HepG2 (cell line): ENCODE measurements at regions not wholly inside any gene's neighbourhood (a gene's known extent, or its start where the extent isn't known, plus 50 kb on each side); places are given as distances from the start of the nearest gene placed in this dataset.
A peak's percentile ranks its signal among the peaks of the same experiment; 100 is the strongest.

Source experiments
- EZH2 ChIP-seq: conservative IDR thresholded peaks from 2 replicates; pipeline ENCODE4 v1.6.1; 2012; ENCODE audit warnings: mild to moderate bottlenecking, low read depth, low read length, moderate library complexity
- GPN1 ChIP-seq: sonication (generic); formaldehyde crosslinking; IDR thresholded peaks from 2 replicates; pipeline ENCODE4 v1.5.1; 2020; ENCODE audit warnings: missing genetic modification reagents, borderline replicate concordance
- IRX3 ChIP-seq: sonication (generic); formaldehyde crosslinking; IDR thresholded peaks from 2 replicates; pipeline ENCODE4 v1.8.1; 2023; ENCODE audit warnings: mild to moderate bottlenecking, low read depth, missing genetic modification reagents, borderline replicate concordance
- MATR3 ChIP-seq: sonication (generic); formaldehyde crosslinking; IDR thresholded peaks from 2 replicates; pipeline ENCODE4 v1.4.0; 2020; ENCODE audit warnings: missing genetic modification reagents
- NRL ChIP-seq: sonication (generic); formaldehyde crosslinking; IDR thresholded peaks from 2 replicates; pipeline ENCODE4 v1.5.0; 2020; ENCODE audit warnings: missing genetic modification reagents, mild to moderate bottlenecking, moderate library complexity, borderline replicate concordance
- PCBP2 ChIP-seq: fragments of 200-400 bp; formaldehyde crosslinking; optimal IDR thresholded peaks from 2 replicates; pipeline ENCODE3; 2018; ENCODE audit warnings: low read length, low read depth; ENCODE audit not compliant: poor library complexity, severe bottlenecking
- SALL2 ChIP-seq: sonication (generic); formaldehyde crosslinking; IDR thresholded peaks from 2 replicates; pipeline ENCODE4 v1.8.1; 2023; ENCODE audit warnings: mild to moderate bottlenecking, missing genetic modification reagents, inconsistent platforms
- SOX13 ChIP-seq, 3 experiments: fragments of 450-650 bp in 1 of 3; sonication (generic) in 1 of 3; formaldehyde crosslinking in 1 of 3; IDR thresholded peaks in 2 of 3; conservative IDR thresholded peaks in 1 of 3; 2 replicates each; pipeline versions ENCODE4 v1.5.0 to v1.6.1; 2016 to 2020; ENCODE audit warnings: antibody characterized with exemption in 1 of 3, mild to moderate bottlenecking in 1 of 3, missing compliant biosample characterization in 1 of 3, missing genetic modification reagents in 1 of 3, moderate library complexity in 1 of 3
- SOX6 ChIP-seq, 2 experiments: fragments of 450-650 bp in 1 of 2; sonication (generic) in 1 of 2; formaldehyde crosslinking in 1 of 2; IDR thresholded peaks; 2 replicates each; pipeline versions ENCODE4 v1.4.0 to v1.6.1; 2017 to 2020; ENCODE audit warnings: antibody characterized with exemption in 1 of 2, mild to moderate bottlenecking in 1 of 2, missing genetic modification reagents in 1 of 2
- ZBTB7B ChIP-seq: sonication (generic); formaldehyde crosslinking; IDR thresholded peaks from 2 replicates; pipeline ENCODE4 v1.4.0; 2020; ENCODE audit warnings: missing genetic modification reagents
- ZNF235 ChIP-seq: sonication (generic); formaldehyde crosslinking; IDR thresholded peaks from 2 replicates; pipeline ENCODE4 v1.8.1; 2023; ENCODE audit warnings: mild to moderate bottlenecking, missing genetic modification reagents, borderline replicate concordance
- ZNF7 ChIP-seq: IDR thresholded peaks from 2 replicates; pipeline ENCODE4 v1.6.1; 2016; ENCODE audit warnings: missing biosample characterization, missing genetic modification reagents
- TF ChIP-seq, protein P1 (sequence below): sonication (generic); formaldehyde crosslinking; conservative IDR thresholded peaks from 2 replicates; pipeline ENCODE4 v1.4.0; 2020; ENCODE audit warnings: missing genetic modification reagents
- TF ChIP-seq, protein P2 (sequence below): sonication (generic); formaldehyde crosslinking; IDR thresholded peaks from 2 replicates; pipeline ENCODE4 v1.4.0; 2020; ENCODE audit warnings: missing genetic modification reagents, mild to moderate bottlenecking, borderline replicate concordance
- TF ChIP-seq, protein P3 (sequence below): sonication (generic); formaldehyde crosslinking; conservative IDR thresholded peaks from 2 replicates; pipeline ENCODE4 v1.8.0; 2022; ENCODE audit warnings: missing genetic modification reagents
- TF ChIP-seq, protein P4 (sequence below): sonication (generic); formaldehyde crosslinking; IDR thresholded peaks from 2 replicates; pipeline ENCODE4 v1.5.1; 2020; ENCODE audit warnings: missing genetic modification reagents, mild to moderate bottlenecking, borderline replicate concordance
- TF ChIP-seq, protein P5 (sequence below): sonication (generic); formaldehyde crosslinking; conservative IDR thresholded peaks from 2 replicates; pipeline ENCODE4 v1.8.0; 2022; ENCODE audit warnings: mild to moderate bottlenecking, moderate library complexity, missing genetic modification reagents

DNA sequence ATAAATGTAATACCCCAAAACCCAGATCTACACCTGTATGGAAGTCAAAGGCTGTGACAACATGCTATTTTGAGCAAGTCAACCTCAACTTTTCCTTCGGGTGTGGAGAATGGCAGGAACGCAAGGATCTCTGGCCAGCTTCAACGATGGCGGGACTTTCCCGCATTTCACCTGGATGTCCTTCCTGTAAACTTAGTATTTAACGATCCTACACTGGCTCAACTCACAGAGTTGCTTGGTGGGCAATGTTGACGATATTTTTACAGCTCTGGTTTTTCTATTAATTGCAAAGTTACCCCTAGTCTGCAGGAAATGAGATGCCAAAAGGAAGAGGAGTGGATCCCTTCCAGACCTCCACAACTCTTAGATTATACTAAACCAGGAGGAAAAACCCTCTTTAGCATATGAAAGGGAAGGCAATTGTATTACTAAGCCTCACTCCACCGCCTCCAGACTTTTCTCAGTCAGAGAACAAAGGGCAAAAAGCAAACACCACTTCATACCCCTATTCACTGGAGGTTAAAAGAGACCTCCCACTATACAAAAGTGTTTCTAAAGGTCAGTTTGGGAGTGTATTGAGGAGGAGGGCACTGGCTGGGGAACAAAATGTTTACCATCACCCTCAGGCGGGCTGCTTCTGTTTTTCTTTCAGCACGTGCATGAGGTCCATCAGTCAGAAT, 56.5 kb upstream of the ACVR1 start (continued):
- TF ChIP-seq, protein P1, sequence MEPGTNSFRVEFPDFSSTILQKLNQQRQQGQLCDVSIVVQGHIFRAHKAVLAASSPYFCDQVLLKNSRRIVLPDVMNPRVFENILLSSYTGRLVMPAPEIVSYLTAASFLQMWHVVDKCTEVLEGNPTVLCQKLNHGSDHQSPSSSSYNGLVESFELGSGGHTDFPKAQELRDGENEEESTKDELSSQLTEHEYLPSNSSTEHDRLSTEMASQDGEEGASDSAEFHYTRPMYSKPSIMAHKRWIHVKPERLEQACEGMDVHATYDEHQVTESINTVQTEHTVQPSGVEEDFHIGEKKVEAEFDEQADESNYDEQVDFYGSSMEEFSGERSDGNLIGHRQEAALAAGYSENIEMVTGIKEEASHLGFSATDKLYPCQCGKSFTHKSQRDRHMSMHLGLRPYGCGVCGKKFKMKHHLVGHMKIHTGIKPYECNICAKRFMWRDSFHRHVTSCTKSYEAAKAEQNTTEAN (CRISPR knock-in tag) = no peak
- TF ChIP-seq ZNF7 (CRISPR knock-in tag) (no peak), SOX13 (IDR thresholded peaks at IDR 0.05) (0 out of 2 replicates have a peak, but pooled peaks have one; percentile 22), SOX13 (CRISPR knock-in tag; conservative IDR thresholded peaks at IDR 0.05 in 1 of 2, IDR thresholded peaks at IDR 0.05 in 1 of 2) (peak in 1 of 2 experiments; percentile 73; a peak in 2 of 4 replicates), MATR3 (CRISPR knock-in tag) (no peak), EZH2 (no peak), ZBTB7B (CRISPR knock-in tag) (no peak), ZNF235 (CRISPR knock-in tag) (no peak), SOX6 (IDR thresholded peaks at IDR 0.05) (no peak), SOX6 (CRISPR knock-in tag; IDR thresholded peaks at IDR 0.05) (peak; percentile 58; the same call in 1 of the 2 replicates), PCBP2 (no peak), NRL (CRISPR knock-in tag) (no peak), IRX3 (CRISPR knock-in tag) (no peak), GPN1 (CRISPR knock-in tag) (no peak), SALL2 (CRISPR knock-in tag) (no peak)
- TF ChIP-seq, protein P2, sequence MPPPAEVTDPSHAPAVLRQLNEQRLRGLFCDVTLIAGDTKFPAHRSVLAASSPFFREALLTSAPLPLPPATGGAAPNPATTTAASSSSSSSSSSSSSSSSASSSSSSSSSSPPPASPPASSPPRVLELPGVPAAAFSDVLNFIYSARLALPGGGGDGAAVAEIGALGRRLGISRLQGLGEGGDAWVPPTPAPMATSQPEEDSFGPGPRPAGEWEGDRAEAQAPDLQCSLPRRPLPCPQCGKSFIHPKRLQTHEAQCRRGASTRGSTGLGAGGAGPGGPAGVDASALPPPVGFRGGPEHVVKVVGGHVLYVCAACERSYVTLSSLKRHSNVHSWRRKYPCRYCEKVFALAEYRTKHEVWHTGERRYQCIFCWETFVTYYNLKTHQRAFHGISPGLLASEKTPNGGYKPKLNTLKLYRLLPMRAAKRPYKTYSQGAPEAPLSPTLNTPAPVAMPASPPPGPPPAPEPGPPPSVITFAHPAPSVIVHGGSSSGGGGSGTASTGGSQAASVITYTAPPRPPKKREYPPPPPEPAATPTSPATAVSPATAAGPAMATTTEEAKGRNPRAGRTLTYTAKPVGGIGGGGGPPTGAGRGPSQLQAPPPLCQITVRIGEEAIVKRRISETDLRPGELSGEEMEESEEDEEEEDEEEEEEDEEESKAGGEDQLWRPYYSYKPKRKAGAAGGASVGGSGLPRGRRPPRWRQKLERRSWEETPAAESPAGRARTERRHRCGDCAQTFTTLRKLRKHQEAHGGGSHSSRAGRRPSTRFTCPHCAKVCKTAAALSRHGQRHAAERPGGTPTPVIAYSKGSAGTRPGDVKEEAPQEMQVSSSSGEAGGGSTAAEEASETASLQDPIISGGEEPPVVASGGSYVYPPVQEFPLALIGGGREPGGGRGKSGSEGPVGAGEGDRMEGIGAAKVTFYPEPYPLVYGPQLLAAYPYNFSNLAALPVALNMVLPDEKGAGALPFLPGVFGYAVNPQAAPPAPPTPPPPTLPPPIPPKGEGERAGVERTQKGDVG (CRISPR knock-in tag) = no peak
- TF ChIP-seq, protein P3, sequence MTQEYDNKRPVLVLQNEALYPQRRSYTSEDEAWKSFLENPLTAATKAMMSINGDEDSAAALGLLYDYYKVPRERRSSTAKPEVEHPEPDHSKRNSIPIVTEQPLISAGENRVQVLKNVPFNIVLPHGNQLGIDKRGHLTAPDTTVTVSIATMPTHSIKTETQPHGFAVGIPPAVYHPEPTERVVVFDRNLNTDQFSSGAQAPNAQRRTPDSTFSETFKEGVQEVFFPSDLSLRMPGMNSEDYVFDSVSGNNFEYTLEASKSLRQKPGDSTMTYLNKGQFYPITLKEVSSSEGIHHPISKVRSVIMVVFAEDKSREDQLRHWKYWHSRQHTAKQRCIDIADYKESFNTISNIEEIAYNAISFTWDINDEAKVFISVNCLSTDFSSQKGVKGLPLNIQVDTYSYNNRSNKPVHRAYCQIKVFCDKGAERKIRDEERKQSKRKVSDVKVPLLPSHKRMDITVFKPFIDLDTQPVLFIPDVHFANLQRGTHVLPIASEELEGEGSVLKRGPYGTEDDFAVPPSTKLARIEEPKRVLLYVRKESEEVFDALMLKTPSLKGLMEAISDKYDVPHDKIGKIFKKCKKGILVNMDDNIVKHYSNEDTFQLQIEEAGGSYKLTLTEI = no peak
- TF ChIP-seq, protein P4, sequence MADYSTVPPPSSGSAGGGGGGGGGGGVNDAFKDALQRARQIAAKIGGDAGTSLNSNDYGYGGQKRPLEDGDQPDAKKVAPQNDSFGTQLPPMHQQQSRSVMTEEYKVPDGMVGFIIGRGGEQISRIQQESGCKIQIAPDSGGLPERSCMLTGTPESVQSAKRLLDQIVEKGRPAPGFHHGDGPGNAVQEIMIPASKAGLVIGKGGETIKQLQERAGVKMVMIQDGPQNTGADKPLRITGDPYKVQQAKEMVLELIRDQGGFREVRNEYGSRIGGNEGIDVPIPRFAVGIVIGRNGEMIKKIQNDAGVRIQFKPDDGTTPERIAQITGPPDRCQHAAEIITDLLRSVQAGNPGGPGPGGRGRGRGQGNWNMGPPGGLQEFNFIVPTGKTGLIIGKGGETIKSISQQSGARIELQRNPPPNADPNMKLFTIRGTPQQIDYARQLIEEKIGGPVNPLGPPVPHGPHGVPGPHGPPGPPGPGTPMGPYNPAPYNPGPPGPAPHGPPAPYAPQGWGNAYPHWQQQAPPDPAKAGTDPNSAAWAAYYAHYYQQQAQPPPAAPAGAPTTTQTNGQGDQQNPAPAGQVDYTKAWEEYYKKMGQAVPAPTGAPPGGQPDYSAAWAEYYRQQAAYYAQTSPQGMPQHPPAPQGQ (CRISPR knock-in tag) = no peak
- TF ChIP-seq, protein P5, sequence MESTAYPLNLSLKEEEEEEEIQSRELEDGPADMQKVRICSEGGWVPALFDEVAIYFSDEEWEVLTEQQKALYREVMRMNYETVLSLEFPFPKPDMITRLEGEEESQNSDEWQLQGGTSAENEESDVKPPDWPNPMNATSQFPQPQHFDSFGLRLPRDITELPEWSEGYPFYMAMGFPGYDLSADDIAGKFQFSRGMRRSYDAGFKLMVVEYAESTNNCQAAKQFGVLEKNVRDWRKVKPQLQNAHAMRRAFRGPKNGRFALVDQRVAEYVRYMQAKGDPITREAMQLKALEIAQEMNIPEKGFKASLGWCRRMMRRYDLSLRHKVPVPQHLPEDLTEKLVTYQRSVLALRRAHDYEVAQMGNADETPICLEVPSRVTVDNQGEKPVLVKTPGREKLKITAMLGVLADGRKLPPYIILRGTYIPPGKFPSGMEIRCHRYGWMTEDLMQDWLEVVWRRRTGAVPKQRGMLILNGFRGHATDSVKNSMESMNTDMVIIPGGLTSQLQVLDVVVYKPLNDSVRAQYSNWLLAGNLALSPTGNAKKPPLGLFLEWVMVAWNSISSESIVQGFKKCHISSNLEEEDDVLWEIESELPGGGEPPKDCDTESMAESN (CRISPR knock-in tag) = no peak
